Peyer's patch (tissue), 4 donors: ENCODE measurements at regions not wholly inside any gene's neighbourhood (a gene's known extent, or its start where the extent isn't known, plus 50 kb on each side); places are given as distances from the start of the nearest gene placed in this dataset.

ENCODE experiments used
- DNase-seq, 3 donors: peaks; one replicate each; pipeline ENCODE4 v3.0.0-alpha.2; 2017 to 2019
- H3K27ac ChIP-seq, 4 donors: fragments of 200-600 bp; sonication (generic); one replicate each; pipeline ENCODE4 v1.5.1; 2016 to 2019
- H3K27me3 ChIP-seq, 2 donors: fragments of 200-600 bp; sonication (generic); one replicate each; pipeline ENCODE4 v1.5.1; 2019
- H3K36me3 ChIP-seq, 3 donors: fragments of 200-600 bp; sonication (generic); one replicate each; pipeline ENCODE4 v1.5.1; 2016 to 2019
- H3K4me1 ChIP-seq, 4 donors: fragments of 200-600 bp; sonication (generic); one replicate each; pipeline ENCODE4 v1.5.1; 2016 to 2019
- H3K4me3 ChIP-seq, 4 donors: fragments of 200-600 bp; sonication (generic); 1 replicate in 3 of 4; 2 replicates in 1 of 4; pipeline ENCODE4 v1.5.1; 2016 to 2019; ENCODE audit warnings: mild to moderate bottlenecking in 1 of 4
- H3K9me3 ChIP-seq, 4 donors: fragments of 200-600 bp; sonication (generic); one replicate each; pipeline ENCODE4 v1.5.1; 2016 to 2019; ENCODE audit warnings: mild to moderate bottlenecking in 1 of 4
- POLR2A ChIP-seq, 2 donors: fragments of 450-650 bp; IDR thresholded peaks; one replicate each; pipeline ENCODE4 v1.5.1; 2017; ENCODE audit warnings: antibody characterized with exemption in 2 of 2, mild to moderate bottlenecking in 2 of 2, moderate library complexity in 2 of 2
- TF ChIP-seq, protein P1 (sequence below), 6 experiments: fragments of 450-650 bp in 4 of 6; fragments of 200-600 bp in 2 of 6; sonication (generic) in 1 of 6; IDR thresholded peaks; one replicate each; pipeline ENCODE4 v1.5.1; 2017 to 2019; ENCODE audit warnings: antibody characterized with exemption in 6 of 6, mild to moderate bottlenecking in 3 of 6, moderate library complexity in 1 of 6

DNA sequence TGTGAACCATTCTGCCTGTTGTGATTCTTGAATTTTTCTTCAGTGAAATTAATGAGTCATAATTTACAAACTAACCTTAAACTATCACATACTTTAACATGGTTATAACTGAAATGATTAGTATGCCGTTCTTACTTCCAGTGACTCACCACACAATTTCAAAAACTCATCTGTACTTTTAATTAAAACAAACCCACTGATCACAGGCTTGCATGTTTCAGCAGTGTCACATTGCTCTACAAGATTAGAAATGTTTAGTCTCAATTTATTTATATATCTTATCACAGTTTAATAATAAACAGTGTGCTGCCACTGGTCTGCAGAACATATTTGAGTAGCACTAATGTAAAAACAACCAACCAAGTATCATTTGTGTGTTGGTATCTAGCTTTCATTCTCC, 2227.9 kb upstream of the PCDH20 start:
- Histone ChIP-seq H3K4me3 (no peak overlapping the region), H3K27ac (no peak overlapping the region), H3K27me3 (no peaks in the 10 kb centered on the region), H3K36me3 (no peaks in the 10 kb centered on the region), H3K4me1 (no peaks in the 10 kb centered on the region), H3K9me3 (no peaks in the 10 kb centered on the region)
- DNase-seq, result no peak
- TF ChIP-seq POLR2A (IDR thresholded peaks at IDR 0.05), result no peak
- TF ChIP-seq, protein P1, sequence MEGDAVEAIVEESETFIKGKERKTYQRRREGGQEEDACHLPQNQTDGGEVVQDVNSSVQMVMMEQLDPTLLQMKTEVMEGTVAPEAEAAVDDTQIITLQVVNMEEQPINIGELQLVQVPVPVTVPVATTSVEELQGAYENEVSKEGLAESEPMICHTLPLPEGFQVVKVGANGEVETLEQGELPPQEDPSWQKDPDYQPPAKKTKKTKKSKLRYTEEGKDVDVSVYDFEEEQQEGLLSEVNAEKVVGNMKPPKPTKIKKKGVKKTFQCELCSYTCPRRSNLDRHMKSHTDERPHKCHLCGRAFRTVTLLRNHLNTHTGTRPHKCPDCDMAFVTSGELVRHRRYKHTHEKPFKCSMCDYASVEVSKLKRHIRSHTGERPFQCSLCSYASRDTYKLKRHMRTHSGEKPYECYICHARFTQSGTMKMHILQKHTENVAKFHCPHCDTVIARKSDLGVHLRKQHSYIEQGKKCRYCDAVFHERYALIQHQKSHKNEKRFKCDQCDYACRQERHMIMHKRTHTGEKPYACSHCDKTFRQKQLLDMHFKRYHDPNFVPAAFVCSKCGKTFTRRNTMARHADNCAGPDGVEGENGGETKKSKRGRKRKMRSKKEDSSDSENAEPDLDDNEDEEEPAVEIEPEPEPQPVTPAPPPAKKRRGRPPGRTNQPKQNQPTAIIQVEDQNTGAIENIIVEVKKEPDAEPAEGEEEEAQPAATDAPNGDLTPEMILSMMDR (IDR thresholded peaks at IDR 0.05), result no peak

- Histone ChIP-seq H3K4me3 (peak overlapping the region in 1 of 4 donors; percentile 13), H3K27me3 (no peaks in the 10 kb centered on the region), H3K27ac (no peak overlapping the region), H3K4me1 (no peaks in the 10 kb centered on the region), H3K36me3 (no peaks in the 10 kb centered on the region), H3K9me3 (no peaks in the 10 kb centered on the region)
- TF ChIP-seq, protein P1 (IDR thresholded peaks at IDR 0.05), result no peak
- no peak for TF ChIP-seq POLR2A (IDR thresholded peaks at IDR 0.05)
- DNase-seq, result no peak
Observed at GRCh38 chr13:63636316-63636993, 2220.8 kb upstream of the PCDH20 start.

GRCh38 chr13:63632321-63632720, 2216.7 kb upstream of the PCDH20 start:
- no peaks in the 10 kb centered on the region for H3K36me3 ChIP-seq
- no peak for TF ChIP-seq POLR2A (IDR thresholded peaks at IDR 0.05)
- TF ChIP-seq, protein P1 (IDR thresholded peaks at IDR 0.05), result no peak
- no peaks in the 10 kb centered on the region for H3K27me3 ChIP-seq
- no peak overlapping the region for H3K27ac ChIP-seq
- H3K4me1 ChIP-seq, result no peaks in the 10 kb centered on the region
- H3K9me3 ChIP-seq, result no peaks in the 10 kb centered on the region
- no peak for DNase-seq
- H3K4me3 ChIP-seq, result no peak overlapping the region

- Histone ChIP-seq H3K27me3 (no peaks in the 10 kb centered on the region), H3K4me3 (no peak overlapping the region), H3K27ac (no peak overlapping the region), H3K36me3 (no peaks in the 10 kb centered on the region), H3K9me3 (no peaks in the 10 kb centered on the region), H3K4me1 (no peaks in the 10 kb centered on the region)
- no peak for DNase-seq
- TF ChIP-seq, protein P1 (IDR thresholded peaks at IDR 0.05), result no peak
- TF ChIP-seq POLR2A (IDR thresholded peaks at IDR 0.05), result no peak
Observed at GRCh38 chr13:63631006-63631405, 2215.4 kb upstream of the PCDH20 start.

- no peak overlapping the region for H3K4me3 ChIP-seq
- H3K4me1 ChIP-seq, result no peaks in the 10 kb centered on the region
- H3K36me3 ChIP-seq, result no peaks in the 10 kb centered on the region
- H3K27me3 ChIP-seq, result no peaks in the 10 kb centered on the region
- H3K9me3 ChIP-seq, result no peaks in the 10 kb centered on the region
- no peak for DNase-seq
- H3K27ac ChIP-seq, result no peak overlapping the region
- TF ChIP-seq POLR2A (IDR thresholded peaks at IDR 0.05), result no peak
- TF ChIP-seq, protein P1 (IDR thresholded peaks at IDR 0.05), result no peak
Observed at GRCh38 chr13:63629591-63629990, 2213.9 kb upstream of the PCDH20 start.

GRCh38 chr13:63628310-63628709, 2212.7 kb upstream of the PCDH20 start:
- no peaks in the 10 kb centered on the region for H3K27me3 ChIP-seq
- TF ChIP-seq, protein P1 (IDR thresholded peaks at IDR 0.05), result no peak
- no peak for TF ChIP-seq POLR2A (IDR thresholded peaks at IDR 0.05)
- no peak overlapping the region for H3K4me3 ChIP-seq

More at GRCh38 chr13:63628310-63628709, 2212.7 kb upstream of the PCDH20 start:
- H3K9me3 ChIP-seq, result no peaks in the 10 kb centered on the region
- DNase-seq, result no peak
- H3K36me3 ChIP-seq, result no peaks in the 10 kb centered on the region
- H3K4me1 ChIP-seq, result no peaks in the 10 kb centered on the region
- H3K27ac ChIP-seq, result no peak overlapping the region
